LoVo (cell line): ENCODE measurements at regions not wholly inside any gene's neighbourhood (a gene's known extent, or its start where the extent isn't known, plus 50 kb on each side); places are given as distances from the start of the nearest gene placed in this dataset.
A peak's percentile ranks its signal among the peaks of the same experiment; 100 is the strongest.
"Not testable (repeated sequence)": the region's sequence is repeated elsewhere in the genome, so short reads cannot be mapped to it uniquely, and the experiment has no call there.

ENCODE experiments used
- DNase-seq: peaks from one replicate; pipeline ENCODE4 v3.0.0-alpha.2; 2016; ENCODE audit warnings: low spot score

GRCh38 chr7:69440976-69441375 is 157.3 kb upstream of the AUTS2 start:
- DNase-seq = no peak

- no peak for DNase-seq
Measured at GRCh38 chr7:69443136-69443535, 155.1 kb upstream of the AUTS2 start.

- DNase-seq = no peak
Measured at GRCh38 chr7:69445541-69445940, 152.7 kb upstream of the AUTS2 start.

GRCh38 chr7:69446213-69446612 is 152.1 kb upstream of the AUTS2 start:
- DNase-seq = not testable (repeated sequence)

- DNase-seq = no peak
Measured at GRCh38 chr7:69448071-69448470, 150.2 kb upstream of the AUTS2 start.

GRCh38 chr7:69450456-69450855 is 147.8 kb upstream of the AUTS2 start:
- DNase-seq = no peak

GRCh38 chr7:69451715-69452114 is 146.6 kb upstream of the AUTS2 start:
- no peak for DNase-seq

- no peak for DNase-seq
Measured at GRCh38 chr7:69452797-69453196, 145.5 kb upstream of the AUTS2 start.

- no peak for DNase-seq
Measured at GRCh38 chr7:69457595-69458504, 140.4 kb upstream of the AUTS2 start.

- no peak for DNase-seq
Measured at GRCh38 chr7:69464035-69464434, 134.2 kb upstream of the AUTS2 start.

GRCh38 chr7:69465262-69465661 is 133.0 kb upstream of the AUTS2 start:
- DNase-seq = no peak

GRCh38 chr7:69467826-69468225 is 130.4 kb upstream of the AUTS2 start:
- DNase-seq = peak; percentile 6

- DNase-seq = no peak
Measured at GRCh38 chr7:69476416-69476815, 121.9 kb upstream of the AUTS2 start.

- no peak for DNase-seq
Measured at GRCh38 chr7:69482676-69483075, 115.6 kb upstream of the AUTS2 start.

- DNase-seq = no peak
Measured at GRCh38 chr7:69489533-69489932, 108.7 kb upstream of the AUTS2 start.

- no peak for DNase-seq
Measured at GRCh38 chr7:69498671-69499070, 99.6 kb upstream of the AUTS2 start.

GRCh38 chr7:69502358-69502757 is 95.9 kb upstream of the AUTS2 start:
- DNase-seq = no peak

- no peak for DNase-seq
Measured at GRCh38 chr7:69504733-69505420, 93.4 kb upstream of the AUTS2 start.

- no peak for DNase-seq
Measured at GRCh38 chr7:69508736-69509135, 89.5 kb upstream of the AUTS2 start.

GRCh38 chr7:69510114-69510513 is 88.2 kb upstream of the AUTS2 start:
- DNase-seq = no peak

GRCh38 chr7:69515495-69516212 is 82.6 kb upstream of the AUTS2 start:
- DNase-seq = no peak

- DNase-seq = no peak
Measured at GRCh38 chr7:69516238-69516820, 81.9 kb upstream of the AUTS2 start.
